MM.1S (cell line): ENCODE measurements at regions not wholly inside any gene's neighbourhood (a gene's known extent, or its start where the extent isn't known, plus 50 kb on each side); places are given as distances from the start of the nearest gene placed in this dataset.

Experiments used
- CTCF ChIP-seq: fragments of 300-600 bp; sonication (generic); IDR thresholded peaks from 2 replicates; pipeline ENCODE4 v1.5.1; 2016; ENCODE audit warnings: antibody characterized with exemption, low read length, mixed read lengths
- EZH2 ChIP-seq: fragments of 300-600 bp; sonication (generic); optimal IDR thresholded peaks from 2 replicates; pipeline ENCODE3; 2017; ENCODE audit warnings: low read depth, mild to moderate bottlenecking, antibody characterized with exemption, low read length, mixed read lengths

DNA sequence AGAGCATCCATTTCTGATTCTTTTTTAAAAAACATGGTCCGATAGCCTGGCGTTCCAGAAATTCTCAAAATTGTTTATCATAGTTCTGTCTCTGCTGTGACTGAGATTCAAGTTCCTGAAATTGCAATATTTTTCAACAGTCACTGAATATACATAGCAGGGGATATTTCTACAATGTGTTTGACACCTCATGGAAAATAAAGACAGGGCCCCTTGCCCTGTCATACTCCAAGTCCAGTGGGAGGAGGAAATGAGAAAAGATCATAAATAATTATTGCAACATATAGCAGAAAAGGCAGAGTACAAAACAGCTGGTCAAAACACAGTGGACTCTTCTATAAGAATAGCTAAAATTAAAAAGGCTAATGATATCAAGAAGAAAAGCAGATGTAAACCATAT is 234.8 kb upstream of the SPTLC3 start:
- TF ChIP-seq CTCF (no peak), EZH2 (no peak)
